IMR-90 (cell line): ENCODE measurements at regions not wholly inside any gene's neighbourhood (a gene's known extent, or its start where the extent isn't known, plus 50 kb on each side); places are given as distances from the start of the nearest gene placed in this dataset.

Experiments used
- BHLHE40 ChIP-seq: fragments of 150-350 bp; IDR thresholded peaks from 2 replicates; pipeline ENCODE4 v1.6.1; 2016; ENCODE audit warnings: mild to moderate bottlenecking, low read depth, low read length
- CEBPB ChIP-seq: IDR thresholded peaks from 2 replicates; pipeline ENCODE4 v1.6.1; 2012; ENCODE audit warnings: low read depth, low read length, improper control_type of control experiment
- CTCF ChIP-seq: conservative IDR thresholded peaks from 2 replicates; pipeline ENCODE4 v1.5.1; 2012; ENCODE audit warnings: mild to moderate bottlenecking, low read depth, low read length, improper control_type of control experiment
- ELK1 ChIP-seq: fragments of 150-350 bp; IDR thresholded peaks from 2 replicates; pipeline ENCODE4 v1.6.1; 2016; ENCODE audit warnings: low read depth, mild to moderate bottlenecking, low read length, moderate library complexity, borderline replicate concordance
- FOS ChIP-seq: fragments of 150-350 bp; IDR thresholded peaks from 2 replicates; pipeline ENCODE4 v1.6.1; 2016; ENCODE audit warnings: low read depth, low read length
- MAFK ChIP-seq: IDR thresholded peaks from 2 replicates; pipeline ENCODE4 v1.6.1; 2012; ENCODE audit warnings: low read depth, low read length, improper control_type of control experiment
- MAZ ChIP-seq: IDR thresholded peaks from 2 replicates; pipeline ENCODE4 v1.6.1; 2012; ENCODE audit warnings: low read depth, mild to moderate bottlenecking, low read length, improper control_type of control experiment, moderate library complexity, borderline replicate concordance
- MXI1 ChIP-seq: IDR thresholded peaks from 2 replicates; pipeline ENCODE4 v1.6.1; 2012; ENCODE audit warnings: low read depth, mild to moderate bottlenecking, low read length, moderate library complexity, borderline replicate concordance
- POLR2A ChIP-seq: IDR thresholded peaks from 2 replicates; pipeline ENCODE4 v1.6.1; 2012; ENCODE audit warnings: mild to moderate bottlenecking, low read depth, low read length
- RAD21 ChIP-seq: IDR thresholded peaks from 2 replicates; pipeline ENCODE4 v1.6.1; 2012; ENCODE audit warnings: low read length, improper control_type of control experiment
- RCOR1 ChIP-seq: IDR thresholded peaks from 2 replicates; pipeline ENCODE4 v1.6.1; 2012; ENCODE audit warnings: mild to moderate bottlenecking, low read length, improper control_type of control experiment; ENCODE audit not compliant: insufficient replicate concordance

- TF ChIP-seq CTCF (no peak), RAD21 (no peak), MXI1 (no peak), BHLHE40 (no peak), POLR2A (no peak), CEBPB (no peak), RCOR1 (no peak), ELK1 (no peak), FOS (no peak), MAFK (no peak), MAZ (no peak)
Observed at GRCh38 chr13:70630247-70630646, 522.0 kb upstream of the KLHL1 start.
